GM18868 (cell line): ENCODE measurements at regions not wholly inside any gene's neighbourhood (a gene's known extent, or its start where the extent isn't known, plus 50 kb on each side); places are given as distances from the start of the nearest gene placed in this dataset.

Experiments used
- ATAC-seq: cut with Tn5 transposase; IDR thresholded peaks from one replicate; pipeline ENCODE4 v1.9.1; 2021; ENCODE audit warnings: mild to moderate bottlenecking, moderate library complexity; ENCODE audit not compliant: unreplicated experiment

GRCh38 chr10:53023411-53023810 lies 250.8 kb upstream of the MBL2 start:
- ATAC-seq: no peak

GRCh38 chr10:53022611-53023088 lies 250.1 kb upstream of the MBL2 start:
- ATAC-seq: no peak

GRCh38 chr10:53013201-53013810 lies 240.7 kb upstream of the MBL2 start:
- ATAC-seq: peak; percentile 81

- no peak for ATAC-seq
Measured at GRCh38 chr10:53009961-53010907, 237.7 kb upstream of the MBL2 start.

- no peak for ATAC-seq
Measured at GRCh38 chr10:53007527-53007842, 234.9 kb upstream of the MBL2 start.

GRCh38 chr10:53006663-53007526 lies 234.3 kb upstream of the MBL2 start:
- no peak for ATAC-seq

GRCh38 chr10:53005612-53006345 lies 233.2 kb upstream of the MBL2 start:
- no peak for ATAC-seq

GRCh38 chr10:53003094-53003493 lies 230.5 kb upstream of the MBL2 start:
- peak; percentile 68 for ATAC-seq

GRCh38 chr10:52999681-53000080 lies 227.1 kb upstream of the MBL2 start:
- no peak for ATAC-seq

GRCh38 chr10:52999258-52999657 lies 226.7 kb upstream of the MBL2 start:
- no peak for ATAC-seq

GRCh38 chr10:52997007-52997406 lies 224.4 kb upstream of the MBL2 start:
- ATAC-seq: no peak

GRCh38 chr10:52994370-52994769 lies 221.8 kb upstream of the MBL2 start:
- ATAC-seq: no peak

- ATAC-seq: peak; percentile 57
Measured at GRCh38 chr10:52993109-52993508, 220.5 kb upstream of the MBL2 start.

GRCh38 chr10:52992567-52992966 lies 220.0 kb upstream of the MBL2 start:
- peak; percentile 18 for ATAC-seq

GRCh38 chr10:52988923-52989322 lies 216.3 kb upstream of the MBL2 start:
- ATAC-seq: no peak

- no peak for ATAC-seq
Measured at GRCh38 chr10:52986125-52986524, 213.5 kb upstream of the MBL2 start.

- peak; percentile 63 for ATAC-seq
Measured at GRCh38 chr10:52984169-52984568, 211.6 kb upstream of the MBL2 start.

- ATAC-seq: no peak
Measured at GRCh38 chr10:52979295-52979990, 206.9 kb upstream of the MBL2 start.

GRCh38 chr10:52977581-52977980 lies 205.0 kb upstream of the MBL2 start:
- ATAC-seq: no peak
